GM21423 (cell line): ENCODE measurements at regions not wholly inside any gene's neighbourhood (a gene's known extent, or its start where the extent isn't known, plus 50 kb on each side); places are given as distances from the start of the nearest gene placed in this dataset.
"Not testable (repeated sequence)": the region's sequence is repeated elsewhere in the genome, so short reads cannot be mapped to it uniquely, and the experiment has no call there.

Experiments
- ATAC-seq: cut with Tn5 transposase; IDR thresholded peaks from one replicate; pipeline ENCODE4 v1.9.1; 2021; ENCODE audit warnings: mild to moderate bottlenecking, moderate library complexity; ENCODE audit not compliant: unreplicated experiment

- ATAC-seq = no peak
These were observed 157.4 kb downstream of the SKIDA1 start for GRCh38 chr10:21368022-21368582.

DNA sequence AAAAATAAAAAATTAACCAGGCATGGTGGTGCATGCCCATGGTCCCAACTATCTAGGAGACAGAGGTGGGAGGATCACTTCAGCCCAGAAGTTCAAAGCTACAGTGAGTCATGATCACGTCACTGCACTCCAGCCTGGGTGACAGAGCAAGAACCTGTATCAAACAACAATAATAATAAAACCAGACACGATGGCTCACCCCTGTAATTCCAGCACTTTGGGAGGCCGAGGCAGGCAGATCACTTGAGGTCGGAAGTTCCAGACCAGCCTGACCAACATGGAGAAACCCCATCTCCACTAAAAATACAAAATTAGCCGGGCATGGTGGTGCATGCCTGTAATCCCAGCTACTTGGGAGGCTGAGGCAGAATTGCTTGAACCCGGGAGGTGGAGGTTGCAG is 159.4 kb downstream of the SKIDA1 start:
- not testable (repeated sequence) for ATAC-seq

GRCh38 chr10:21364196-21365114 is 161.0 kb downstream of the SKIDA1 start:
- ATAC-seq = no peak

- ATAC-seq = no peak
These were observed 161.8 kb downstream of the SKIDA1 start for GRCh38 chr10:21363731-21364104.

GRCh38 chr10:21363092-21363730 is 162.3 kb downstream of the SKIDA1 start:
- no peak for ATAC-seq

DNA sequence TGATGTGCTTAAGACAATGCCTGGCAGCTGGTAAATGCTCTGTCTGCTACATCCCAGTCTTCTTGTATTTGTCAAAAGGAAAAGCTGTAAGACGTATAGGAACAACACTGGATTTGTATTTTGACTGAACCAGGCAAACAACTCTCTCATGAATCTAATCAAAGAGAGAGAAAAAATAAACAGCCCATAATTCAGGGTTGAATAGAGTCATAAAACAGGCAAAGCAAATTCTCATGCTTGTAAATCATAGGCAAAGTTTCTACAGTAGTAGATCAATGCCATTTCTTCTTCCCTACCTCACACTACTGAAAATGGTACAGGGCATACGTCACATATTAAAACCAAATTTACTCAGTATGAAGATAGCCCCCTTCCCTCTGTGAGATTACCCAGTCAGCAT is 166.3 kb downstream of the SKIDA1 start:
- ATAC-seq = no peak

- no peak for ATAC-seq
These were observed 169.9 kb downstream of the SKIDA1 start for GRCh38 chr10:21355591-21356011.

DNA sequence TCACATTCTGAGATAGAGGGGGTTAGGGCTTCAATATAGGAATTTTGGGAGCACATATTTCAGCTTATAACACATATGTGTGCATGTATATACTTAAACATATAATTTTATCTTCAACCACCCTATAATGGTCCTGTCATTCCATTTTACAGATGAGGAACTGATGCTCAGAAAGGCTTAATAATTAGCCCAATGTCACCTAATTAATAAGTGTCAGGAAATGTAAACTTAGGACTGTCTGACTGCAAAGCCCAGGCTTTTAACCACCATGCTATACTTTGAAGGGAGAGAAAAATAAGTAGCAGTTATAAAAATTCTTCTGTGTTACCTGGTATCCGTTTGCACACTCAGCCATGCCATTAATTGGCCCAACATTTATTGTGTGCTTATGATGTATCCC is 172.6 kb downstream of the SKIDA1 start:
- peak; percentile 87 for ATAC-seq

- ATAC-seq = not testable (repeated sequence)
These were observed 173.9 kb downstream of the SKIDA1 start for GRCh38 chr10:21351594-21351993.

DNA sequence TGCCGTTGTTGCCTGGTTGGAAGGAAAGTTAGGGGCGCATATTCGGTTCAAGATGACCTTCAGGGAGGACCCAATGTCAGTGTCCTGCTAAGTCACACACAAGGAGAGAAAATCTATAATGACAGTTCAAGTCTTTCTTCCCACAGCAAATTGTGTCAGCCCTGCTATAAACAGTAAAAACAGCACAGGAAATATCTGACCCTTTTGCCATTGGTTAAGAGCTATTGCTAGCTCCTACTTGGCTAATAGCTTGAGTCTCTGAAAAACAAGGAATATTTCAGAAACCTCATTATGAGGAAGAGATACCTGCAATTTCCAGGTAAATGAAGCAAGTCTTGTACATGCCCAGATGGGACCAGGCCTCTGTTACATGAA is 175.6 kb downstream of the SKIDA1 start:
- ATAC-seq = no peak

GRCh38 chr10:21347785-21348170 is 177.7 kb downstream of the SKIDA1 start:
- no peak for ATAC-seq

DNA sequence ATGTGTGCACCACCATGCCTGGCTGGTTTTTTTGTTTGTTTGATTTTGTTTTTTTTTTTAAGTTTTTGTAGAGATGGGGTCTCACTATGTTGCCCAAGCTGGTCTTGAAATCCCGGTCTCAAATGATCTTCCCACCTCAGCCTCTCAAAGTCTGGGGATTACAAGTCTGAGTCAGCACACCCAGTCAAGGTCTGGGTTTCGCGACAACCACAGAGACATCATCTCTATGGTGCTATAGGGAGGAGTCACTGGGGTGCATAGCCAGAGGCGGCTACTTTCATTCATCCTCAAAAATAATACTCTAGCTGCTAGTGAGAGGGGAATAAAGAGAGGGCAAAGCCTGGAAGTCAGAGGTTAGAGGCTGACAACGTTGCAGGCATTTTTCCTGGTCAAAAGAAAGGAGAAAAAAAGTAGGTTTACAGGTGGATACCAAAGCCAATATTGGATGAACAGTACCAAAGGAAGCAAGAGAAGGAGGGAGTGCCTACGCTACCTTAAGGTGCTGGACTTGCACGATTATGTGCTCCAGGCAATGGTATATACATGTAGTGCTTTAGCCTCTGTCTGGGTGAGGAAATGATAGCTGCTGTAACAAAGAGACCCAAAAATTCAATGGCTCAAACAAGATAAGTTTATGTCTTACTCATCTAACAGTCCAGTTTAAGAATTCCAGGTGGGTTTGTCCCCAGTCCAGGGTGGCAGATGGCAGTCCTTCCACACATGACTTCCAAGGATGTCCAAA is 178.3 kb downstream of the SKIDA1 start:
- no peak for ATAC-seq

DNA sequence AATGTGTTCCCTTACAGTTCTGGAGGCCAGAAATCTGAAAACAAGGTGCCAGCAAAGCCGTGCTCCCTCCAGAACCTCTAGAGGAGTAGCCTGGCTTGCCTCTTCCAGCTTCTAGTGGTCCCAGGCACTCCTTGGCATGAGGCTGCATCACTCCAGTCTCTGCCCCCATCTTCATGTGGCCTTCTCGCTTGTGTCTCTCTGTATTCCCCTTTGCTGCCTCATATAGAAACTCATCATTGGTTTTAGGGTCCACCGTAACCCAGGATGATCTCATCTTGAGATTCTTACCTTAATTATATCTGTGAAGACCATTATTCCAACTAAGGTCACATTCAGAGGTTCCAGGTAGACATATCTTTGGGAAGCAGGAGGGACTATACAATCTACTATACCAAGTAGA is 182.4 kb downstream of the SKIDA1 start:
- ATAC-seq = no peak

DNA sequence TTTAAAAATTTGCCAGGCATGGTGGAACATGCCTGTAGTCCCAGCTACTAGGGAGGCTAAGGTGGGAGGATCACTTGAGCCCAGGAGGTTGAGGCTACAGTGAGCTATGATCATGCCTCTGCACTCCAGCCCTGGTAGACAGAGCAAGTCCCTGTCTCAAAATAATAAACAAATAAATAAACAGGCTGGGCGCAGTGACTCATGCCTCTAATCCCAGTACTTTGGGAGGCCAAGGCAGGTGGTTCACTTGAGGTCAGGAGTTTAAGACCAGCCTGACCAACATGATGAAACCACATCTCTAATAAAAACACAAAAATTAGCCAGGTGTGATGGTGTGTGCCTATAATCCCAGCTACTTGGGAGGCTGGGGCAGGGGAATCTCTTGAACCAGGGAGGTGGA is 183.0 kb downstream of the SKIDA1 start:
- ATAC-seq = not testable (repeated sequence)

- no peak for ATAC-seq
These were observed 185.2 kb downstream of the SKIDA1 start for GRCh38 chr10:21340331-21340730.

GRCh38 chr10:21337171-21337792 is 188.2 kb downstream of the SKIDA1 start:
- no peak for ATAC-seq

- no peak for ATAC-seq
These were observed 188.9 kb downstream of the SKIDA1 start for GRCh38 chr10:21336476-21337170.

GRCh38 chr10:21334891-21335696 is 190.4 kb downstream of the SKIDA1 start:
- no peak for ATAC-seq

DNA sequence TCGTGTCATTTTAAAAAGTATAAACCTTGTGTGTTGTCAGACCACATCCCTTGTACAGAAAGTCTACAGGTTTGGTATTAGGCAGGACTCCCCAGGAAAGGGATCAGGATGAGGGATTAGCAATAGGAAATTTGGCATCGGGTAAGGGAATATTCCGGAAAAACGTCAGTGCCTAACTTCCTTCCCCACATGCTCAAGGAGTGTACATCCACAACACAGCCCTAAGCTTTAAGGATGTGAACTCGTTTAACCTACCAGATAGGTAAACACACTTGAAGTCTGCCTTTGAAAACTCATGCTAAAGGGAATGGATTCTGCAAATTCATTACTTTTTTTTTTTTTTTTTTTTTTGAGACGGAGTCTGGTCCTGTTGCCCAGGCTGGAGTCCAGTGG is 194.9 kb downstream of the SKIDA1 start:
- no peak for ATAC-seq
